ENCODE measurements at regions not wholly inside any gene's neighbourhood (a gene's known extent, or its start where the extent isn't known, plus 50 kb on each side); places are given as distances from the start of the nearest gene placed in this dataset.

DNA sequence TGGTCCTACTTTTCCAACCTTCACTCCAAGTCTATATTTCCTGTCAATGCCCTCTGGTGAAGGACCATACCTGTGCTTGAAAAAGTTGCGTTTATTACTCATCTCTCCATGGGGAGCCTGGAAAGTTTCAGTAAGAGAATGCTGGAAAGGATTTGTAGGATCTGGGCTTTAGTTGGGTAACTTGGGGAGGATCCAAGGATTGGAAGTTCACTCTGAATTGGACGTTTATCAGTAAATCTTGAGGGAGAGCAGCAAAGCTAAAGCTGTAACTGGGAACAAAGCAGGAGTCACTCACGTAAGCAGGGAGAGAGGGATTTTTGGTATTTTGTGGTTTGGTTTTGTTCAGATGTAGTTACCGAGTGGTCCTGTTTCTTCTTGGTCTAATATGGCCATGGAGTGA is 51.4 kb upstream of the NPVF start:
- DNase-seq (ENCODE audit: low spot score), result no peak

- DNase-seq (ENCODE audit: low spot score), result no peak
Measured at GRCh38 chr7:25280181-25280580, 51.9 kb upstream of the NPVF start.

DNA sequence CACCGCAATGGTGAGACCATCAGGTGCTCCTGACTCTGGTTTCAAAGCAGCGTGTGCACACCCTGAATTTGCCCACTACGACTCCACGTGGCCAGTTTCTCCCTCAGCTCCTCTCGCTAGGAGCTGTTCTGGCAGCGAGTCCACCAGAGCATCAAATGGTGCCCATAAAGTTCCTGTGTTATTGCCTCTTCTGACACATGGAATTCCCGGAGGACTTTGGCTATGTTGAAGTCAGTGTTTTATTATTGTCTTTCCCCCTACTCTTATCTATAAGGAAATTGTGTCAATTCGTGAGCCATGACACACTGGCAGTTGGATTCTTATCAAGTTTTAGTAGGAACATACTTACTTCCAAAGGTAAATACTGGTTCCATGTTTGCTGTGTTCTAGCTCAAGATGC is 53.9 kb upstream of the NPVF start:
- no peak for DNase-seq (ENCODE audit: low spot score)

GRCh38 chr7:25286756-25287155 is 58.5 kb upstream of the NPVF start:
- no peak for DNase-seq (ENCODE audit: low spot score)

GRCh38 chr7:25287291-25287690 is 59.0 kb upstream of the NPVF start:
- no peak for DNase-seq (ENCODE audit: low spot score)

- DNase-seq (ENCODE audit: low spot score), result no peak
Measured at GRCh38 chr7:25288556-25289307, 60.4 kb upstream of the NPVF start.

- DNase-seq (ENCODE audit: low spot score), result no peak
Measured at GRCh38 chr7:25289518-25289917, 61.2 kb upstream of the NPVF start.

DNA sequence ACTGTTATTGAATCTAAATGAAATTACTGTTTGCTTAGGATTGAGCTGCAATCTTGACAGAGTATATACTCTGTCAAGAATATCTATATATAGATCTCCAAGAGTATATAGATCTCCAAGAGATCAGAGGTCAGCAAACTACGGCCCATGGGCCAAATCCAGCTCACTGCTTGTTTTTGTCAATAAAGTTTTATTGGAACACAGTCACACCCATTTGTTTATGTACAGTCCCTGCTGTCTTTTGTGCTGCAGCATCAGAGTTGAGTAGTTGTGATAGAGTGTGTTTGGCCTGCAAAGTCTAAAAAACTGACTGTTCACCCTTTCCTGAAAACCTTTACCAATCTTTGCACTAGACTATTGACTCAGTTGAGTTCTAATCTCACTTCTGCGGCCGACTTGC is 66.3 kb upstream of the NPVF start:
- no peak for DNase-seq (ENCODE audit: low spot score)

GRCh38 chr7:25295387-25295786 is 67.1 kb upstream of the NPVF start:
- no peak for DNase-seq (ENCODE audit: low spot score)

DNA sequence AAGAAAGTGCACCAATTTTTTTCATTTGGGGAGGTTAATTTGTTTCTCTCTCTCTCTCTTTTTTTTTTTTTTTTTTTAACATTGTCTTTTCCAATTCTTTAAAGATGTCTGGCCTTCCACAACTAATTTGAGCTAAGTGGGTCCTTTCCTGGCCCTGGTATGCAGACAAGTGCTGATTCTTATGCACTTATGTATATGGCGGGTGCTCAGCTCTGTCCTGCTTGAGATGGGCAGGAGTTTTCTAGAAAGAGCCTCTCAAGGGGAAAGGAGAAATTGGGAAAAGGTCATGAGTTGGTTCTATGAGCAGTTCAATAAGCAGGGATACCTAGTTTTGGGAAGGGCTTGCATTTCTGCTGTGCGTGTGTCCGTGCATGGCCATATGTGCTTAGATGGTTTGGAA is 67.8 kb upstream of the NPVF start:
- DNase-seq (ENCODE audit: low spot score), result no peak

DNA sequence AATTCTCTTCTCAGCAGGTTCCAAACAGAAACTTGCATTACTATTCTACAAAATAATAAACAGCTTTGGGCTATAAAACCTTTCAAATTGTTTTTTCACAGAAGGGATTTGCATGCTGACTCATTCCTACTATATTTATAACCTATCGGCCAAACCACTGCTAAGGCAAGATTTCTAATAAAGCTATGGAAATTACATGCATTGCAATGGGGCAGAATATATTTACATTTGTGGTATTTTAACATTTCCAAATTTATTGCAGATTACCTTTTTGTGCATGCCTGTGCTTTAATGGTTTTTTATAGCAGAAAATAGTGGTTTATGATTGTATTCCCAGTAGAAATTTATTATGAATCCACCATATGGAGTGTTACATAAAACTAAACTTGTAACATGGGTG is 69.0 kb upstream of the NPVF start:
- no peak for DNase-seq (ENCODE audit: low spot score)

GRCh38 chr7:25303281-25304181 is 75.2 kb upstream of the NPVF start:
- DNase-seq (ENCODE audit: low spot score), result no peak

- DNase-seq (ENCODE audit: low spot score), result no peak
Measured at GRCh38 chr7:25304691-25305090, 76.4 kb upstream of the NPVF start.

DNA sequence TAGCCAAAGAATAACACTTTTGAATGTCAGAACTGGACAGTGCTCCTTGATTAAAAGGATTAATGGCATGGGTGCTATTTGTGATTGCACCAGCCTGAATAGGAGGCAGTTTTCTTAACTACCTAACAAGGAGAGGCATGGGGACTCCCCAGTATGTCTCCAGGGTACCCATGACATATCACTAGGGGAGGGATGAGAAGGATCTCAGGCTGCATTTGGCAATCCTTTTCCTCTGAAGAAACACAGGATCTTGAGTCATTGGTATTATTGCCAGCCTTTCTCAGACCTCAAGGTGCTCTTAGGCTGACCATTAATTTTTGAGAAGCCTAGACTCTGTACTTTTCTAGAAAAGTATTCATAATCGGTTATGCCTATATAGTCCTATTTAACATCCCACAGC is 77.5 kb upstream of the NPVF start:
- no peak for DNase-seq (ENCODE audit: low spot score)

DNA sequence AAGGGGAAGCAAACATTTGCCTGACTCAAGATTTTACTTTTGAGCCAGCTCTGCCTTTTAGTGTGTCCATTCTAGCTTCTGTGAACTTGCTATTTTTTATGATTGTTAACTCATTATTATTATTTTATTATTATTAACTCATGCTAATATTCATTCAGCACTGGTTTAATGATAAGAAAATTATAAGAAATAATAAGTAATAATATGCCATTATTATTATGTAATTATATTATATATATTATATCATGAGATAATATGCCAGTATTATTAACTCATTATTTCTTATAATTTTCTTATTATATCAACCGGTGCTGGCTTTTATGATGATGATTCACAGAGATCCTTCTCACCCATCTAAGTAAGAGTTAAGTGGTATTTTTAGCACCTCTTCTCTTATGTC is 79.3 kb upstream of the NPVF start:
- DNase-seq (ENCODE audit: low spot score), result no peak

GRCh38 chr7:25308246-25308645 is 80.0 kb upstream of the NPVF start:
- DNase-seq (ENCODE audit: low spot score), result no peak

GRCh38 chr7:25308906-25309705 is 80.8 kb upstream of the NPVF start:
- DNase-seq (ENCODE audit: low spot score), result no peak

DNA sequence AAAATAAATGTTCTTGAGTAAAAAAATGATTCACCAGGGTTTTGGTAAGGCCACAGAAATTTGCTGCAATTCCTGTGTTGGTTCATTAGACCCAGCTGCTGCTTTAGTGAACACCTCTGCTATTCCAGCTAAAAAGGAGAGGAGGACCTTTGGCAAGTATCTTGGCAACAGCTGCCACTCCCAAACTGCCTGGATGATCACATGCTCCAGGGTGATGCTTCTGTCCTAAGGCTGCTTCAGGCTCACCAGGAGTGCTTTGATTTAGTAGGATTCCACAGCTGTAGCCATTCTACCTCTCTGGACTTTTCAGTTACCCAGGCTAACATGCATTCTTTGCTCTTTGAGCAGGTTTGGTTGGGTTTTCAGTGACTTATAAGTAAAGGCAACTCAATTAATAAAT is 82.6 kb upstream of the NPVF start:
- DNase-seq (ENCODE audit: low spot score), result no peak

GRCh38 chr7:25311346-25311745 is 83.1 kb upstream of the NPVF start:
- no peak for DNase-seq (ENCODE audit: low spot score)

DNA sequence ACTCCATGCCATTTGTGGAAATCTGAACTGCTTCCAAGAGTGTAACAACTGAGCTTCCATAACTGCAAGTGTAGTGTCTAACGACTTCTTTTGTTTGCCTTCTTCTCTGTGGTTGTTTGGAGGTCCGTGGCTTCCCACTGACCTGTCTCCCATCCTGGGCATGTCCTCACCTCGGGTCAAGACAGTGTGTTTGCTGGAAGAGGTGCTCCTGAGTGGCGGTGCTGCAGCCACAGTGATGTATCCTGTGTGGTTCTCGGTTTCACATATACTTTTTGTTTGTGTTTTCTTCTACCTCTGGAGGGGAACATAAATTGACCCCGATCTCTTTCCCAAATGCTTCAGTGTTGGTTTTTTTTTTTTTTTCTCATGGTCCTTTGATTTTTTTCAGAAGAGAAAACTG is 84.7 kb upstream of the NPVF start:
- DNase-seq (ENCODE audit: low spot score), result no peak

GRCh38 chr7:25313526-25313925 is 85.2 kb upstream of the NPVF start:
- no peak for DNase-seq (ENCODE audit: low spot score)

- no peak for DNase-seq (ENCODE audit: low spot score)
Measured at GRCh38 chr7:25314094-25314730, 85.9 kb upstream of the NPVF start.
